CD4-positive, alpha-beta T cell (primary cell): ENCODE measurements at regions not wholly inside any gene's neighbourhood (a gene's known extent, or its start where the extent isn't known, plus 50 kb on each side); places are given as distances from the start of the nearest gene placed in this dataset.

Experiments used
- ATAC-seq: fragments of 200-7000 bp; cut with Tn5 transposase; one replicate; pipeline ENCODE4 v1.10.0; 2022; ENCODE audit warnings: mild to moderate bottlenecking; ENCODE audit not compliant: poor library complexity
- CTCF ChIA-PET: fragments of 350-600 bp; sonication (Branson Sonifier 250); formaldehyde crosslinking; loops from one replicate; lab custom pipeline; 2021; ENCODE audit warnings: antibody characterized with exemption, inconsistent platforms; lab: Charles Lee
- POLR2A ChIA-PET: fragments of 350-600 bp; sonication (Branson Sonifier 250); formaldehyde crosslinking; loops from one replicate; lab custom pipeline; 2021; ENCODE audit warnings: antibody characterized with exemption, inconsistent platforms; lab: Charles Lee
- DNase-seq, 14 experiments: peaks; one replicate each; pipeline ENCODE4 v3.0.0-alpha.2; 2013 to 2020; ENCODE audit warnings: mixed read lengths in 2 of 14
- H3K27ac ChIP-seq, 2 donors: one replicate each; pipeline versions ENCODE4 v1.5.1 to v1.7.0; 2013; ENCODE audit warnings: low read length in 2 of 2, low read depth in 1 of 2, mild to moderate bottlenecking in 1 of 2
- H3K27me3 ChIP-seq, 2 experiments: 1 replicate in 1 of 2; 2 replicates in 1 of 2; pipeline versions ENCODE4 v1.6.1 to v1.7.0; 2013; ENCODE audit warnings: low read length in 2 of 2, control low read depth in 1 of 2, mild to moderate bottlenecking in 1 of 2, moderate library complexity in 1 of 2; ENCODE audit not compliant: insufficient read depth in 2 of 2, control insufficient read depth in 1 of 2
- H3K36me3 ChIP-seq: one replicate; pipeline ENCODE4 v1.6.1; 2013; ENCODE audit warnings: low read length, control low read depth; ENCODE audit not compliant: insufficient read depth
- H3K4me1 ChIP-seq: one replicate; pipeline ENCODE4 v1.6.1; 2013; ENCODE audit warnings: low read length, control low read depth; ENCODE audit not compliant: insufficient read depth
- H3K4me3 ChIP-seq: one replicate; pipeline ENCODE4 v1.5.1; 2013; ENCODE audit warnings: mild to moderate bottlenecking, low read length, moderate library complexity
- H3K9me3 ChIP-seq, 2 experiments: 1 replicate in 1 of 2; 2 replicates in 1 of 2; pipeline versions ENCODE4 v1.6.1 to v1.7.0; 2013; ENCODE audit warnings: low read length in 2 of 2, mild to moderate bottlenecking in 2 of 2, control low read depth in 1 of 2, moderate library complexity in 1 of 2; ENCODE audit not compliant: control insufficient read depth in 1 of 2, insufficient read depth in 1 of 2
- H3K27ac Mint-ChIP-seq: one replicate; pipeline ENCODE4 v1.8.0; 2020; ENCODE audit warnings: mixed read lengths
- H3K27me3 Mint-ChIP-seq: one replicate; pipeline ENCODE4 v1.8.0; 2021; ENCODE audit warnings: mixed read lengths
- H3K36me3 Mint-ChIP-seq: one replicate; pipeline ENCODE4 v1.8.0; 2021; ENCODE audit warnings: low read depth, mixed read lengths
- H3K4me1 Mint-ChIP-seq: one replicate; pipeline ENCODE4 v1.8.0; 2021; ENCODE audit warnings: low read depth, mixed read lengths
- H3K4me3 Mint-ChIP-seq: one replicate; pipeline ENCODE4 v1.8.0; 2020; ENCODE audit warnings: mild to moderate bottlenecking, mixed read lengths
- H3K9me3 Mint-ChIP-seq: one replicate; pipeline ENCODE4 v1.8.0; 2020; ENCODE audit warnings: mixed read lengths
- CTCF ChIP-seq: fragments of 200-600 bp; IDR thresholded peaks from one replicate; pipeline ENCODE4 v1.8.0; 2022; ENCODE audit warnings: antibody characterized with exemption, mild to moderate bottlenecking
- intact Hi-C, 2 experiments: fragments of 100-400 bp; cut with DNase I in 1 of 2; cut with micrococcal nuclease in 1 of 2; formaldehyde crosslinking; loops; one replicate each; pipeline versions ENCODE4 v1.15.1 to v1.9.0; 2023 to 2025; cut with DNase I, micrococcal nuclease

GRCh38 chr9:8208465-8208864 lies 408.9 kb upstream of the DMAC1 start:
- peaks cover 3% of the 10 kb centered on the region for H3K4me1 Mint-ChIP-seq
- H3K27me3 ChIP-seq, result no peaks in the 10 kb centered on the region
- no peak overlapping the region for H3K27ac Mint-ChIP-seq
- no peak for ATAC-seq
- no peaks in the 10 kb centered on the region for H3K9me3 ChIP-seq
- DNase-seq, result no peak
- POLR2A ChIA-PET, result interaction anchor here (0.5 kb wide), 1 partner anchor 1452 kb away, joined by 3 read pairs; no protein-coding TSS in a partner anchor
- no peaks in the 10 kb centered on the region for H3K36me3 ChIP-seq
- H3K36me3 Mint-ChIP-seq, result no peaks in the 10 kb centered on the region
- intact Hi-C loops, result no loop called here
- no peak overlapping the region for H3K4me3 ChIP-seq
- no peaks in the 10 kb centered on the region for H3K27me3 Mint-ChIP-seq
- no peaks in the 10 kb centered on the region for H3K9me3 Mint-ChIP-seq
- H3K4me3 Mint-ChIP-seq, result no peak overlapping the region
- H3K27ac ChIP-seq, result no peak overlapping the region
- TF ChIP-seq CTCF, result no peak
- H3K4me1 ChIP-seq, result no peaks in the 10 kb centered on the region
- CTCF ChIA-PET, result no interaction called here

- no peak overlapping the region for H3K27ac Mint-ChIP-seq
- no peaks in the 10 kb centered on the region for H3K27me3 Mint-ChIP-seq
- DNase-seq (no peak), ATAC-seq (no peak)
- POLR2A ChIA-PET, result no interaction called here
- TF ChIP-seq CTCF, result no peak
- H3K36me3 Mint-ChIP-seq, result no peaks in the 10 kb centered on the region
- Histone ChIP-seq H3K4me3 (no peak overlapping the region), H3K9me3 (no peaks in the 10 kb centered on the region), H3K27me3 (no peaks in the 10 kb centered on the region), H3K27ac (no peak overlapping the region), H3K4me1 (no peaks in the 10 kb centered on the region), H3K36me3 (no peaks in the 10 kb centered on the region)
- no peak overlapping the region for H3K4me3 Mint-ChIP-seq
- CTCF ChIA-PET, result no interaction called here
- intact Hi-C loops, result no loop called here
- no peaks in the 10 kb centered on the region for H3K9me3 Mint-ChIP-seq
- peaks cover 3% of the 10 kb centered on the region for H3K4me1 Mint-ChIP-seq
These were observed 408.0 kb upstream of the DMAC1 start for GRCh38 chr9:8207596-8207995.

GRCh38 chr9:8206720-8207119 lies 407.1 kb upstream of the DMAC1 start:
- no peaks in the 10 kb centered on the region for H3K27me3 Mint-ChIP-seq
- no peak for TF ChIP-seq CTCF
- ChIA-PET CTCF (no interaction called here), POLR2A (no interaction called here)
- Histone ChIP-seq H3K4me3 (no peak overlapping the region), H3K36me3 (no peaks in the 10 kb centered on the region), H3K27me3 (no peaks in the 10 kb centered on the region), H3K9me3 (no peaks in the 10 kb centered on the region), H3K4me1 (no peaks in the 10 kb centered on the region), H3K27ac (no peak overlapping the region)
- no peak overlapping the region for H3K27ac Mint-ChIP-seq
- DNase-seq, result peak in 1 of 14 experiments; percentile 12
- H3K4me3 Mint-ChIP-seq, result no peak overlapping the region
- peaks cover 3% of the 10 kb centered on the region for H3K4me1 Mint-ChIP-seq
- no peak for ATAC-seq
- no peaks in the 10 kb centered on the region for H3K9me3 Mint-ChIP-seq
- no peaks in the 10 kb centered on the region for H3K36me3 Mint-ChIP-seq
- intact Hi-C loops, result no loop called here
